Ectodermal cell (in vitro differentiated cells): ENCODE measurements at regions not wholly inside any gene's neighbourhood (a gene's known extent, or its start where the extent isn't known, plus 50 kb on each side); places are given as distances from the start of the nearest gene placed in this dataset.
"Not testable (repeated sequence)": the region's sequence is repeated elsewhere in the genome, so short reads cannot be mapped to it uniquely, and the experiment has no call there.

Source experiments
- H3K27ac ChIP-seq: 2 replicates; pipeline ENCODE4 v1.7.0; 2013; ENCODE audit warnings: mild to moderate bottlenecking, low read depth, low read length; ENCODE audit not compliant: insufficient read depth, poor library complexity, severe bottlenecking
- H3K27me3 ChIP-seq: 2 replicates; pipeline ENCODE4 v1.7.0; 2013; ENCODE audit warnings: mild to moderate bottlenecking, low read length; ENCODE audit not compliant: insufficient read depth, control insufficient read depth, poor library complexity, severe bottlenecking
- H3K36me3 ChIP-seq: one replicate; pipeline ENCODE4 v1.7.0; 2013; ENCODE audit warnings: low read length; ENCODE audit not compliant: control insufficient read depth, insufficient read depth
- H3K4me1 ChIP-seq: one replicate; pipeline ENCODE4 v1.7.0; 2013; ENCODE audit warnings: low read length; ENCODE audit not compliant: control insufficient read depth, insufficient read depth
- H3K4me3 ChIP-seq: 2 replicates; pipeline ENCODE4 v1.7.0; 2013; ENCODE audit warnings: low read depth, low read length, control low read depth; ENCODE audit not compliant: insufficient read depth
- H3K9me3 ChIP-seq: 2 replicates; pipeline ENCODE4 v1.7.0; 2013; ENCODE audit warnings: mild to moderate bottlenecking, low read length, moderate library complexity; ENCODE audit not compliant: control insufficient read depth
- WGBS, 2 experiments: methylation state at CpG; one replicate each; pipeline ENCODE4 v1.1.7; 2013; ENCODE audit warnings: missing lambda C conversion rate in 2 of 2; 5-methylcytosine and 5-hydroxymethylcytosine counted together

- H3K27ac ChIP-seq, H3K4me3 ChIP-seq, H3K4me1 ChIP-seq, H3K9me3 ChIP-seq, H3K27me3 ChIP-seq, H3K36me3 ChIP-seq: not testable (repeated sequence)
- 87 to 88% methylated on average over 13 to 15 of the region's 16 CpGs for WGBS, 2 experiments
Measured at GRCh38 chr6:168932171-168932570, 321.5 kb downstream of the THBS2 start.

GRCh38 chr6:168931072-168931471 is 322.6 kb downstream of the THBS2 start:
- not testable (repeated sequence) for H3K27me3 ChIP-seq, H3K36me3 ChIP-seq, H3K27ac ChIP-seq, H3K4me3 ChIP-seq, H3K4me1 ChIP-seq, H3K9me3 ChIP-seq
- WGBS, 2 experiments, result 65 to 69% methylated on average over 11 to 13 of the region's 17 CpGs

GRCh38 chr6:168929871-168930450 is 323.7 kb downstream of the THBS2 start:
- Histone ChIP-seq H3K9me3 (peaks cover 3% of the 10 kb centered on the region), H3K36me3 (no peaks in the 10 kb centered on the region), H3K27me3 (no peaks in the 10 kb centered on the region), H3K27ac (no peak overlapping the region), H3K4me1 (no peaks in the 10 kb centered on the region), H3K4me3 (no peak overlapping the region)
- 92 to 96% methylated on average over 8 to 11 of the region's 11 CpGs for WGBS, 2 experiments

GRCh38 chr6:168928012-168928411 is 325.6 kb downstream of the THBS2 start:
- Histone ChIP-seq H3K27ac (no peak overlapping the region), H3K4me3 (no peak overlapping the region), H3K4me1 (no peaks in the 10 kb centered on the region), H3K36me3 (no peaks in the 10 kb centered on the region), H3K9me3 (peaks cover 3% of the 10 kb centered on the region), H3K27me3 (no peaks in the 10 kb centered on the region)
- 93 to 95% methylated on average over 10 of the region's 10 CpGs for WGBS, 2 experiments

- Histone ChIP-seq H3K4me3 (no peak overlapping the region), H3K27me3 (no peaks in the 10 kb centered on the region), H3K36me3 (no peaks in the 10 kb centered on the region), H3K9me3 (peaks cover 3% of the 10 kb centered on the region), H3K4me1 (no peaks in the 10 kb centered on the region), H3K27ac (no peak overlapping the region)
- WGBS, 2 experiments, result 93 to 94% methylated on average over 10 of the region's 10 CpGs
Measured at GRCh38 chr6:168927026-168927425, 326.6 kb downstream of the THBS2 start.

- Histone ChIP-seq H3K27ac (no peak overlapping the region), H3K36me3 (no peaks in the 10 kb centered on the region), H3K27me3 (no peaks in the 10 kb centered on the region), H3K9me3 (peaks cover 3% of the 10 kb centered on the region), H3K4me1 (no peaks in the 10 kb centered on the region), H3K4me3 (no peak overlapping the region)
- WGBS, 2 experiments, result 93 to 94% methylated on average over 13 to 15 of the region's 15 CpGs
Measured at GRCh38 chr6:168926306-168926705, 327.3 kb downstream of the THBS2 start.

- Histone ChIP-seq H3K4me3 (no peak overlapping the region), H3K36me3 (no peaks in the 10 kb centered on the region), H3K9me3 (no peaks in the 10 kb centered on the region), H3K4me1 (no peaks in the 10 kb centered on the region), H3K27me3 (no peaks in the 10 kb centered on the region), H3K27ac (no peak overlapping the region)
- 89 to 90% methylated on average over 11 of the region's 11 CpGs for WGBS, 2 experiments
Measured at GRCh38 chr6:168925671-168926070, 328.0 kb downstream of the THBS2 start.

- Histone ChIP-seq H3K27me3 (no peaks in the 10 kb centered on the region), H3K36me3 (no peaks in the 10 kb centered on the region), H3K4me3 (no peak overlapping the region), H3K4me1 (no peaks in the 10 kb centered on the region), H3K27ac (no peak overlapping the region), H3K9me3 (no peaks in the 10 kb centered on the region)
- WGBS, 2 experiments, result 94 to 95% methylated on average over 7 of the region's 7 CpGs
Measured at GRCh38 chr6:168923171-168923570, 330.5 kb downstream of the THBS2 start.

GRCh38 chr6:168922436-168922835 is 331.2 kb downstream of the THBS2 start:
- no peaks in the 10 kb centered on the region for H3K4me1 ChIP-seq
- WGBS, 2 experiments, result 95% methylated on average over 7 of the region's 7 CpGs
- no peaks in the 10 kb centered on the region for H3K27me3 ChIP-seq
- no peaks in the 10 kb centered on the region for H3K9me3 ChIP-seq
- H3K36me3 ChIP-seq, result no peaks in the 10 kb centered on the region
- H3K27ac ChIP-seq, result no peak overlapping the region
- H3K4me3 ChIP-seq, result no peak overlapping the region

GRCh38 chr6:168920289-168920688 is 333.4 kb downstream of the THBS2 start:
- no peaks in the 10 kb centered on the region for H3K36me3 ChIP-seq
- no peaks in the 10 kb centered on the region for H3K9me3 ChIP-seq
- H3K27me3 ChIP-seq, result no peaks in the 10 kb centered on the region
- no peaks in the 10 kb centered on the region for H3K4me1 ChIP-seq
- H3K27ac ChIP-seq, result no peak overlapping the region
- WGBS, 2 experiments, result 94 to 95% methylated on average over 8 of the region's 8 CpGs
- no peak overlapping the region for H3K4me3 ChIP-seq
